IMR-90 (cell line): ENCODE measurements at regions not wholly inside any gene's neighbourhood (a gene's known extent, or its start where the extent isn't known, plus 50 kb on each side); places are given as distances from the start of the nearest gene placed in this dataset.

Source experiments
- ATAC-seq: fragments of 200-7000 bp; cut with Tn5 transposase; 2 replicates; pipeline ENCODE4 v1.9.1; 2020; ENCODE audit warnings: low read depth, mild to moderate bottlenecking, moderate library complexity
- BruUV-seq: library from RNA; stranded (reverse); fragments of 400-500 nt; replicated peaks from 2 replicates; lab custom pipeline; 2021; lab: Mats Ljungman, UMichigan
- CTCF ChIA-PET: fragments of 300-600 bp; formaldehyde crosslinking; extraction: SDS; loops from one replicate; lab custom pipeline; 2021; ENCODE audit warnings: antibody characterized with exemption; lab: Yijun Ruan, JAX
- POLR2A ChIA-PET: fragments of 300-600 bp; sonication (Branson Sonifier 250); formaldehyde crosslinking; loops from one replicate; lab custom pipeline; 2022; ENCODE audit warnings: antibody characterized with exemption; ENCODE audit not compliant: unreplicated experiment; lab: Charles Lee
- DNase-seq: peaks from one replicate; pipeline ENCODE4 v3.0.0; 2013
- H2AFZ ChIP-seq: replicated peaks from 2 replicates; pipeline ENCODE3; 2013; ENCODE audit warnings: low read length, mild to moderate bottlenecking; ENCODE audit not compliant: poor library complexity
- H2AK5ac ChIP-seq: 2 replicates; pipeline ENCODE4 v1.6.1; 2013; ENCODE audit warnings: low read depth, low read length, inconsistent platforms
- H2AK9ac ChIP-seq: replicated peaks from 2 replicates; pipeline ENCODE3; 2013; ENCODE audit warnings: mild to moderate bottlenecking, low read depth, low read length, moderate library complexity; ENCODE audit not compliant: poor library complexity
- H2BK120ac ChIP-seq: 2 replicates; pipeline ENCODE4 v1.6.1; 2013; ENCODE audit warnings: low read depth, low read length, inconsistent platforms
- H2BK15ac ChIP-seq: 3 replicates; pipeline ENCODE4 v1.6.1; 2013; ENCODE audit warnings: low read depth, low read length, inconsistent platforms
- H2BK20ac ChIP-seq: 2 replicates; pipeline ENCODE4 v1.6.1; 2013; ENCODE audit warnings: low read depth, mild to moderate bottlenecking, inconsistent platforms, low read length, moderate library complexity
- H2BK5ac ChIP-seq: 2 replicates; pipeline ENCODE4 v1.6.1; 2013; ENCODE audit warnings: mild to moderate bottlenecking, low read depth, low read length, inconsistent platforms; ENCODE audit not compliant: poor library complexity, severe bottlenecking
- H3K14ac ChIP-seq: replicated peaks from 2 replicates; pipeline ENCODE4 v1.6.1; 2013; ENCODE audit warnings: low read depth, low read length, inconsistent platforms
- H3K18ac ChIP-seq: 2 replicates; pipeline ENCODE4 v1.6.1; 2013; ENCODE audit warnings: low read depth, low read length, control low read depth
- H3K23ac ChIP-seq: 2 replicates; pipeline ENCODE4 v1.6.1; 2013; ENCODE audit warnings: low read depth, low read length, inconsistent platforms
- H3K27ac ChIP-seq: 2 replicates; pipeline ENCODE4 v1.5.1; 2013; ENCODE audit warnings: mild to moderate bottlenecking, control low read depth, low read length; ENCODE audit not compliant: insufficient read depth
- H3K27me3 ChIP-seq: 2 replicates; pipeline ENCODE4 v1.6.1; 2013; ENCODE audit warnings: low read length; ENCODE audit not compliant: control insufficient read depth, insufficient read depth
- H3K36me3 ChIP-seq: 2 replicates; pipeline ENCODE4 v1.6.1; 2013; ENCODE audit warnings: low read length, mixed read lengths; ENCODE audit not compliant: control insufficient read depth, insufficient read depth
- H3K4ac ChIP-seq: 2 replicates; pipeline ENCODE4 v1.6.1; 2013; ENCODE audit warnings: low read depth, low read length, inconsistent platforms
- H3K4me1 ChIP-seq: 2 replicates; pipeline ENCODE4 v1.6.1; 2013; ENCODE audit warnings: low read length, mixed read lengths; ENCODE audit not compliant: control insufficient read depth, insufficient read depth
- H3K4me2 ChIP-seq: 2 replicates; pipeline ENCODE4 v1.6.1; 2013; ENCODE audit warnings: low read depth, mild to moderate bottlenecking, control low read depth, low read length, moderate library complexity
- H3K4me3 ChIP-seq: 2 replicates; pipeline ENCODE4 v1.5.1; 2013; ENCODE audit warnings: low read depth, mild to moderate bottlenecking, control low read depth, low read length, moderate library complexity; ENCODE audit not compliant: insufficient read depth
- H3K56ac ChIP-seq: 2 replicates; pipeline ENCODE4 v1.6.1; 2013; ENCODE audit warnings: low read length, inconsistent platforms; ENCODE audit not compliant: insufficient read depth; ENCODE audit errors: extremely low read depth
- H3K79me1 ChIP-seq, 2 experiments: 2 replicates each; pipeline ENCODE4 v1.6.1; 2013; ENCODE audit warnings: low read length in 2 of 2, inconsistent platforms in 1 of 2, low read depth in 1 of 2
- H3K9ac ChIP-seq: 2 replicates; pipeline ENCODE4 v1.6.1; 2013; ENCODE audit warnings: low read depth, low read length, control low read depth
- H3K9me1 ChIP-seq: 2 replicates; pipeline ENCODE4 v1.6.1; 2013; ENCODE audit warnings: low read length, inconsistent platforms; ENCODE audit not compliant: insufficient read depth
- H3K9me3 ChIP-seq: 2 replicates; pipeline ENCODE4 v1.6.1; 2013; ENCODE audit warnings: low read length; ENCODE audit not compliant: control insufficient read depth, insufficient read depth
- H4K20me1 ChIP-seq: 2 replicates; pipeline ENCODE4 v1.6.1; 2013; ENCODE audit warnings: low read length, inconsistent platforms; ENCODE audit not compliant: insufficient read depth
- H4K5ac ChIP-seq: 2 replicates; pipeline ENCODE4 v1.6.1; 2013; ENCODE audit warnings: mild to moderate bottlenecking, low read depth, low read length, control low read depth
- H4K8ac ChIP-seq, 2 experiments: 2 replicates each; pipeline ENCODE4 v1.6.1; 2013; ENCODE audit warnings: low read depth in 2 of 2, low read length in 2 of 2, control low read depth in 1 of 2, inconsistent platforms in 1 of 2
- H4K91ac ChIP-seq: 2 replicates; pipeline ENCODE4 v1.6.1; 2013; ENCODE audit warnings: low read depth, low read length, inconsistent platforms; ENCODE audit not compliant: insufficient read depth
- BHLHE40 ChIP-seq: fragments of 150-350 bp; IDR thresholded peaks from 2 replicates; pipeline ENCODE4 v1.6.1; 2016; ENCODE audit warnings: mild to moderate bottlenecking, low read depth, low read length
- CEBPB ChIP-seq: IDR thresholded peaks from 2 replicates; pipeline ENCODE4 v1.6.1; 2012; ENCODE audit warnings: low read depth, low read length, improper control_type of control experiment
- CHD1 ChIP-seq: IDR thresholded peaks from 2 replicates; pipeline ENCODE4 v1.6.1; 2012; ENCODE audit warnings: low read depth, low read length, improper control_type of control experiment
- FOS ChIP-seq: fragments of 150-350 bp; IDR thresholded peaks from 2 replicates; pipeline ENCODE4 v1.6.1; 2016; ENCODE audit warnings: low read depth, low read length
- MAFK ChIP-seq: IDR thresholded peaks from 2 replicates; pipeline ENCODE4 v1.6.1; 2012; ENCODE audit warnings: low read depth, low read length, improper control_type of control experiment
- MAZ ChIP-seq: IDR thresholded peaks from 2 replicates; pipeline ENCODE4 v1.6.1; 2012; ENCODE audit warnings: low read depth, mild to moderate bottlenecking, low read length, improper control_type of control experiment, moderate library complexity, borderline replicate concordance
- MXI1 ChIP-seq: IDR thresholded peaks from 2 replicates; pipeline ENCODE4 v1.6.1; 2012; ENCODE audit warnings: low read depth, mild to moderate bottlenecking, low read length, moderate library complexity, borderline replicate concordance
- NFE2L2 ChIP-seq: fragments of 150-350 bp; IDR thresholded peaks from 2 replicates; pipeline ENCODE4 v1.6.1; 2016; ENCODE audit warnings: low read depth, mild to moderate bottlenecking, low read length
- POLR2A ChIP-seq: IDR thresholded peaks from 2 replicates; pipeline ENCODE4 v1.6.1; 2012; ENCODE audit warnings: mild to moderate bottlenecking, low read depth, low read length
- RAD21 ChIP-seq: IDR thresholded peaks from 2 replicates; pipeline ENCODE4 v1.6.1; 2012; ENCODE audit warnings: low read length, improper control_type of control experiment
- RCOR1 ChIP-seq: IDR thresholded peaks from 2 replicates; pipeline ENCODE4 v1.6.1; 2012; ENCODE audit warnings: mild to moderate bottlenecking, low read length, improper control_type of control experiment; ENCODE audit not compliant: insufficient replicate concordance
- RFX5 ChIP-seq: IDR thresholded peaks from 2 replicates; pipeline ENCODE4 v1.8.0; 2012; ENCODE audit warnings: low read depth, mild to moderate bottlenecking, low read length, moderate library complexity
- SMC3 ChIP-seq: fragments of 150-350 bp; IDR thresholded peaks from 2 replicates; pipeline ENCODE4 v1.6.1; 2016; ENCODE audit warnings: low read depth, mild to moderate bottlenecking, antibody characterized with exemption, low read length, moderate library complexity
- WGBS, 2 experiments: methylation state at CpG; one replicate each; pipeline versions ENCODE4 v1.1.5 to v1.1.7; 2013; ENCODE audit warnings: missing lambda C conversion rate in 2 of 2; ENCODE audit not compliant: insufficient read length in 1 of 2; ENCODE audit errors: extremely low coverage in 2 of 2; 5-methylcytosine and 5-hydroxymethylcytosine counted together
- dilution Hi-C: fragments of 300-500 bp; cut with HindIII; formaldehyde crosslinking; loops from one replicate; pipeline ENCODE4 v1.14.3; 2018; ENCODE audit warnings: low sequenced_read_pairs; ENCODE audit not compliant: unreplicated experiment
- in situ Hi-C: fragments of 300-500 bp; cut with MboI; formaldehyde crosslinking; loops from 3 replicates; pipeline ENCODE4 v1.14.3; 2019; ENCODE audit warnings: low sequenced_read_pairs, inconsistent platforms, mixed read lengths
- intact Hi-C: fragments of 100-400 bp; cut with micrococcal nuclease; formaldehyde crosslinking; loops from 2 replicates; pipeline ENCODE4 v1.10.0; 2022
- TF ChIP-seq, protein P1 (sequence below): fragments of 150-350 bp; IDR thresholded peaks from 2 replicates; pipeline ENCODE4 v1.6.1; 2016; ENCODE audit warnings: low read depth, mild to moderate bottlenecking, low read length, moderate library complexity, borderline replicate concordance
- TF ChIP-seq, protein P2 (sequence below): fragments of 150-350 bp; IDR thresholded peaks from 2 replicates; pipeline ENCODE4 v1.6.1; 2017; ENCODE audit warnings: mild to moderate bottlenecking, antibody characterized with exemption, low read length, low read depth
- TF ChIP-seq, protein P3 (sequence below): conservative IDR thresholded peaks from 2 replicates; pipeline ENCODE4 v1.5.1; 2012; ENCODE audit warnings: mild to moderate bottlenecking, low read depth, low read length, improper control_type of control experiment

DNA sequence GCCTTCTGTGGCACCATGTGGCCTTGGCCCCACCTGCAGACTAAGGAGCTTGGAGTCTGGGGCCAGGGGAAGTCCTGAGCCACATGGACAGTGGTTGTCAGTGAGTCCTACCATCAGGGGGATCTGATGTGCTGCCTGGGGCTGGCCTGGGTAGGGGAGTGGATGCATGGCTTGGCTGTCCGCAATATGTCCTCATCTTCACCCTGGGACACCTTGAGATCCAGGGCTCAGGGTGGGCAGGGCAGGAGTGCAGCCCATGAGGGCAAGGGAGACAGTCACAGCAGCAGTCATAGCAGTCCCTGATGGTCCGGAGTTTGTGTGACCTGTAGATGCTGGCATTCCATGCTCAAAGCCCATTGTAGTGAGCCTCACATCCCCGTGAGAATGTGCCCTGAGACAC is 256.8 kb upstream of the B3GAT1 start:
- H3K18ac ChIP-seq: no peak overlapping the region
- H4K8ac ChIP-seq: no peak overlapping the region
- DNase-seq (no peak), ATAC-seq (no peak)
- H3K79me1 ChIP-seq: no peaks in the 10 kb centered on the region
- in situ Hi-C loops: no loop called here
- no peak overlapping the region for H3K14ac ChIP-seq
- H3K9me1 ChIP-seq: no peaks in the 10 kb centered on the region
- dilution Hi-C loops: no loop called here
- no peak overlapping the region for H2AFZ ChIP-seq
- no peak overlapping the region for H4K5ac ChIP-seq
- no peak overlapping the region for H3K56ac ChIP-seq
- H4K20me1 ChIP-seq: no peaks in the 10 kb centered on the region
- POLR2A ChIA-PET: no interaction called here
- no TSS peak for BruUV-seq
- intact Hi-C loops: no loop called here
- CTCF ChIA-PET: no interaction called here
- no peak overlapping the region for H3K23ac ChIP-seq
- no peak overlapping the region for H2BK15ac ChIP-seq
- H4K91ac ChIP-seq: no peak overlapping the region
- no peaks in the 10 kb centered on the region for H3K27me3 ChIP-seq
- no peak overlapping the region for H3K4me2 ChIP-seq
- peaks cover 57% of the 10 kb centered on the region for H3K9me3 ChIP-seq
- no peak overlapping the region for H3K9ac ChIP-seq
- H3K4me3 ChIP-seq: no peak overlapping the region
- H3K4me1 ChIP-seq: no peaks in the 10 kb centered on the region
- H3K27ac ChIP-seq: no peak overlapping the region
- no peak overlapping the region for H3K4ac ChIP-seq
- no peak overlapping the region for H2AK9ac ChIP-seq
- H2BK5ac ChIP-seq: no peak overlapping the region
- H2AK5ac ChIP-seq: no peak overlapping the region
- H2BK20ac ChIP-seq: no peak overlapping the region
- H2BK120ac ChIP-seq: no peak overlapping the region
- H3K36me3 ChIP-seq: no peaks in the 10 kb centered on the region
- WGBS, 2 experiments: no CpG with 5 or more reads among the region's 3 CpGs
- TF ChIP-seq, protein P1, sequence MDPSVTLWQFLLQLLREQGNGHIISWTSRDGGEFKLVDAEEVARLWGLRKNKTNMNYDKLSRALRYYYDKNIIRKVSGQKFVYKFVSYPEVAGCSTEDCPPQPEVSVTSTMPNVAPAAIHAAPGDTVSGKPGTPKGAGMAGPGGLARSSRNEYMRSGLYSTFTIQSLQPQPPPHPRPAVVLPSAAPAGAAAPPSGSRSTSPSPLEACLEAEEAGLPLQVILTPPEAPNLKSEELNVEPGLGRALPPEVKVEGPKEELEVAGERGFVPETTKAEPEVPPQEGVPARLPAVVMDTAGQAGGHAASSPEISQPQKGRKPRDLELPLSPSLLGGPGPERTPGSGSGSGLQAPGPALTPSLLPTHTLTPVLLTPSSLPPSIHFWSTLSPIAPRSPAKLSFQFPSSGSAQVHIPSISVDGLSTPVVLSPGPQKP: no peak
- TF ChIP-seq, protein P2, sequence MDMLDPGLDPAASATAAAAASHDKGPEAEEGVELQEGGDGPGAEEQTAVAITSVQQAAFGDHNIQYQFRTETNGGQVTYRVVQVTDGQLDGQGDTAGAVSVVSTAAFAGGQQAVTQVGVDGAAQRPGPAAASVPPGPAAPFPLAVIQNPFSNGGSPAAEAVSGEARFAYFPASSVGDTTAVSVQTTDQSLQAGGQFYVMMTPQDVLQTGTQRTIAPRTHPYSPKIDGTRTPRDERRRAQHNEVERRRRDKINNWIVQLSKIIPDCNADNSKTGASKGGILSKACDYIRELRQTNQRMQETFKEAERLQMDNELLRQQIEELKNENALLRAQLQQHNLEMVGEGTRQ: no peak
- TF ChIP-seq MAZ (no peak), POLR2A (no peak), RFX5 (no peak), FOS (no peak), SMC3 (no peak), CHD1 (no peak), MXI1 (no peak), CEBPB (no peak), RCOR1 (no peak), NFE2L2 (no peak), MAFK (no peak), RAD21 (no peak), BHLHE40 (no peak)
- TF ChIP-seq, protein P3, sequence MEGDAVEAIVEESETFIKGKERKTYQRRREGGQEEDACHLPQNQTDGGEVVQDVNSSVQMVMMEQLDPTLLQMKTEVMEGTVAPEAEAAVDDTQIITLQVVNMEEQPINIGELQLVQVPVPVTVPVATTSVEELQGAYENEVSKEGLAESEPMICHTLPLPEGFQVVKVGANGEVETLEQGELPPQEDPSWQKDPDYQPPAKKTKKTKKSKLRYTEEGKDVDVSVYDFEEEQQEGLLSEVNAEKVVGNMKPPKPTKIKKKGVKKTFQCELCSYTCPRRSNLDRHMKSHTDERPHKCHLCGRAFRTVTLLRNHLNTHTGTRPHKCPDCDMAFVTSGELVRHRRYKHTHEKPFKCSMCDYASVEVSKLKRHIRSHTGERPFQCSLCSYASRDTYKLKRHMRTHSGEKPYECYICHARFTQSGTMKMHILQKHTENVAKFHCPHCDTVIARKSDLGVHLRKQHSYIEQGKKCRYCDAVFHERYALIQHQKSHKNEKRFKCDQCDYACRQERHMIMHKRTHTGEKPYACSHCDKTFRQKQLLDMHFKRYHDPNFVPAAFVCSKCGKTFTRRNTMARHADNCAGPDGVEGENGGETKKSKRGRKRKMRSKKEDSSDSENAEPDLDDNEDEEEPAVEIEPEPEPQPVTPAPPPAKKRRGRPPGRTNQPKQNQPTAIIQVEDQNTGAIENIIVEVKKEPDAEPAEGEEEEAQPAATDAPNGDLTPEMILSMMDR: no peak
